Ectodermal cell (in vitro differentiated cells): ENCODE measurements at regions not wholly inside any gene's neighbourhood (a gene's known extent, or its start where the extent isn't known, plus 50 kb on each side); places are given as distances from the start of the nearest gene placed in this dataset.

Source experiments
- H3K27ac ChIP-seq: 2 replicates; pipeline ENCODE4 v1.7.0; 2013; ENCODE audit warnings: mild to moderate bottlenecking, low read depth, low read length; ENCODE audit not compliant: insufficient read depth, poor library complexity, severe bottlenecking
- H3K27me3 ChIP-seq: 2 replicates; pipeline ENCODE4 v1.7.0; 2013; ENCODE audit warnings: mild to moderate bottlenecking, low read length; ENCODE audit not compliant: insufficient read depth, control insufficient read depth, poor library complexity, severe bottlenecking
- H3K36me3 ChIP-seq: one replicate; pipeline ENCODE4 v1.7.0; 2013; ENCODE audit warnings: low read length; ENCODE audit not compliant: control insufficient read depth, insufficient read depth
- H3K4me1 ChIP-seq: one replicate; pipeline ENCODE4 v1.7.0; 2013; ENCODE audit warnings: low read length; ENCODE audit not compliant: control insufficient read depth, insufficient read depth
- H3K4me3 ChIP-seq: 2 replicates; pipeline ENCODE4 v1.7.0; 2013; ENCODE audit warnings: low read depth, low read length, control low read depth; ENCODE audit not compliant: insufficient read depth
- H3K9me3 ChIP-seq: 2 replicates; pipeline ENCODE4 v1.7.0; 2013; ENCODE audit warnings: mild to moderate bottlenecking, low read length, moderate library complexity; ENCODE audit not compliant: control insufficient read depth
- WGBS, 2 experiments: methylation state at CpG; one replicate each; pipeline ENCODE4 v1.1.7; 2013; ENCODE audit warnings: missing lambda C conversion rate in 2 of 2; 5-methylcytosine and 5-hydroxymethylcytosine counted together

DNA sequence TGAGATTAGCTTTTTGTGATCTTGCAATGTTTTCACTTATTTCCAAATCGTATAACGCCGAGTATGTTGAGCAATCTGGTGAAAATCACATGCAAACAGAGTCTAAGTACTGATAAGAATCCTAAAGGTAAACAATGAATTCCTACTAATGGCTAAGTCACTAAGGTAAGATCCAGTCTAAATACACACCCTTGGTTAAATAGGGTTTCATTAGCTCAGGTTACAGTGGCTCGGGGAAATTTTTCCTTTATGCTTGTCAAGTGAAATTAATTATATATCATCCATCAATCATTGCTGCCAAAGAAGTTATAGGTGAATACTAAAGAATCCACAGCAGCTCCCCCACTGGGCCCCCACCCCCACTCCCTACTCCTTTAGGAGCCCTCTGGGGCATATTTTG is 139.3 kb downstream of the SOX2 start:
- Histone ChIP-seq H3K36me3 (no peaks in the 10 kb centered on the region), H3K4me1 (no peaks in the 10 kb centered on the region), H3K27ac (no peak overlapping the region), H3K4me3 (no peak overlapping the region), H3K27me3 (no peaks in the 10 kb centered on the region), H3K9me3 (no peaks in the 10 kb centered on the region)
- WGBS, 2 experiments: 94 to 96% methylated on average over 3 to 4 of the region's 4 CpGs

DNA sequence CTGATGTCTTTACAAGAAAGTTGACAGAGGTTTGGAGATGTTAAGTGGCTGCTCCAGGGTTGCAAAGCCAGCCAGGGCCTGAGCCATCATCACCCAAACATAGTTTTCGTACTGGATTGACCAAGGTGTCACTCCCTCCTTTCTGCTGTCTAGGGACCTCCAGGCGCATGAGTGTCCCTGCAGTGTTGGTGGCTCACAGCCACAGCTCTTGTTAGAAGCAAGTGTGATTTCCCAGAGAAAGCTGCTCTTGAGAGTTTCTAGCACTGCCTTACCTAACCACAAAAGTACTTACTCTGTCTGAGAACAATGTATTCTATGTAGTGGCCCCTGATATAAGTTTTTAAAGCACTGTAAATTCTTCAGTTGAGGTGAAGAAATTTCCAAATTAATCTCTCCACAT is 144.1 kb downstream of the SOX2 start:
- Histone ChIP-seq H3K27ac (no peak overlapping the region), H3K4me3 (no peak overlapping the region), H3K9me3 (no peaks in the 10 kb centered on the region), H3K27me3 (no peaks in the 10 kb centered on the region), H3K36me3 (no peaks in the 10 kb centered on the region), H3K4me1 (no peaks in the 10 kb centered on the region)
- 86 to 89% methylated on average over 2 of the region's 2 CpGs for WGBS, 2 experiments

DNA sequence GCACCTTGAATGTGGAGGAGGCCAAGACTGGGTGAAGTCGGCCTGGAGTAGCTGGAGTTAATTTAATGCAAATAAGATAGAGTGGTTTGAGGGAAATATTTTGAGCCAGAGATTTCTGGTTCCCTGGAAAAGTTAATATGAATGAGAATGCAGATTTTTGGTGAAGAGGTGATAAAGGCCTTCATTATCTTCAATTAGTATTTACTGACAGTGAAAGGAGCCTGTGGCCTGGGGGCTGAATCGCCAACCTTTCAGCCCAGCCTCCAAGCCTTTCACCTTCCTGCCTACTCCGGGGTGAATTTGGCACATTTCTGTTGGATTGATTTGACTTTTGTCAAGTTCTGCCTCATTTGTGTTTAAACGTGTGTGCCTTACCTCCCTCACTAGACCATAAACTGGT is 147.8 kb downstream of the SOX2 start:
- WGBS, 2 experiments: 35 to 37% methylated on average over 3 to 4 of the region's 4 CpGs
- no peaks in the 10 kb centered on the region for H3K9me3 ChIP-seq
- H3K27me3 ChIP-seq: no peaks in the 10 kb centered on the region
- H3K4me3 ChIP-seq: no peak overlapping the region
- no peaks in the 10 kb centered on the region for H3K36me3 ChIP-seq
- H3K27ac ChIP-seq: no peak overlapping the region
- H3K4me1 ChIP-seq: peaks cover 6% of the 10 kb centered on the region

DNA sequence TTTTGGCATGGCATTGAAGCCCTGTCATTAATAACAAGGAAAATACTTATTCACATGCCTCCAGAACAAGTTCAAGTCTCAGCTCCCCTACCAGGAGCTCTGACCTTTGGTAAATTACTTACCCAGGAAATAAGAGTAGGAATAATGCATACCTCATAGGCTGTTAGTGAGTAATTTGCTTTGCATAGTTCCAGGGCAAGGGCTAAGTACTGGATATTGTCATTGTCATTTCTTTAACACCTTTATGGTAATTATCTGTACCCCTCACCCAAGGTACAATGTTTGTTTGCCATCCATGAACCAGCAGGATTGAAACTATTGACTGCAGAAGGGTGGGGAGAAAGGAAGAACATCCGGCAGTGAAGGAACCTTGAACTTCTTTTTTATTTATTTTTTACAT is 148.5 kb downstream of the SOX2 start:
- Histone ChIP-seq H3K4me1 (peaks cover 6% of the 10 kb centered on the region), H3K36me3 (no peaks in the 10 kb centered on the region), H3K27ac (no peak overlapping the region), H3K9me3 (no peaks in the 10 kb centered on the region), H3K4me3 (no peak overlapping the region), H3K27me3 (no peaks in the 10 kb centered on the region)
- WGBS, 2 experiments: no CpG with 5 or more reads among the region's 1 CpG

DNA sequence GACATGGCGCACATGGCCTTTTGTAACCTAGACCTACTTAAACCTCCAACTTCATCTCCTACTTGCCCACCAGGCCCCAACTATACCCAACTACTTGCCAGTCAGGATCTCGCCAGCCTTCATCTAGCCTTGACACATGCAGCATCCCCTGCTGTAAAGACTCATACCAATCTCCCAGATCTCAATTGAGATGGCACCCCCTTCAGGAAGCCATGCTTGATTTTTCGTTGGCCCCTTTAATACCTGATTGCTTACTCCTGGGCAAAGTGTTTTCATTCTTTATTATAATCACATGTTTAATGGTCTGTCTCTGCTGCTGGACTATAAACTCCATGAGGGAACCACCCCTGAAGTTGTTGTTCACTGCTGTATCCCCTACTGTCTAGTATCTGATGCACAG is 150.8 kb downstream of the SOX2 start:
- WGBS, 2 experiments: 69 to 79% methylated on average over 3 of the region's 3 CpGs
- Histone ChIP-seq H3K4me1 (peaks cover 6% of the 10 kb centered on the region), H3K27ac (no peak overlapping the region), H3K27me3 (no peaks in the 10 kb centered on the region), H3K4me3 (no peak overlapping the region), H3K36me3 (no peaks in the 10 kb centered on the region), H3K9me3 (no peaks in the 10 kb centered on the region)

GRCh38 chr3:181868576-181869082 is 156.9 kb downstream of the SOX2 start:
- no peak overlapping the region for H3K4me3 ChIP-seq
- H3K9me3 ChIP-seq: no peaks in the 10 kb centered on the region
- no peaks in the 10 kb centered on the region for H3K4me1 ChIP-seq
- H3K27me3 ChIP-seq: no peaks in the 10 kb centered on the region
- no peak overlapping the region for H3K27ac ChIP-seq
- H3K36me3 ChIP-seq: no peaks in the 10 kb centered on the region
- 91 to 92% methylated on average over 4 of the region's 4 CpGs for WGBS, 2 experiments

DNA sequence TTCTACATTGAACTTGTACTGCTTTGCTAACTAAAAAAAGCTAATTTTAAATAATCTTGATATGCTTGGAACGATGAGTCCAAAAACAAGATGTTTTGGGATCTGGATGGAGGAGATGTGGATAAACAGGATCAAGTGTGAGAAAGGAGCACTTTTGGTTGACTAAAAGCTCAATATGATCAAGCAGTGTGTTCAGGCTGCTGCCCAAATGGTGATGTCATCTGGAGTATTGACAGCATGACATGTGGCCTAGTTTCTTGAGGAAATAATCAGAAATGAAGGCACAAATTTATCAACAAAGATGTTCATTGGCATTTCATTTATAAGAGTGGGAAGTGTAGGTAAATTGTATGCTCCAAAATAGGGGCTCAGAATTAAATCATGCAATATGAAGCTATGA is 161.2 kb downstream of the SOX2 start:
- no peak overlapping the region for H3K27ac ChIP-seq
- H3K27me3 ChIP-seq: no peaks in the 10 kb centered on the region
- H3K9me3 ChIP-seq: no peaks in the 10 kb centered on the region
- H3K36me3 ChIP-seq: no peaks in the 10 kb centered on the region
- H3K4me3 ChIP-seq: no peak overlapping the region
- no peaks in the 10 kb centered on the region for H3K4me1 ChIP-seq
- WGBS, 2 experiments: 86 to 100% methylated on average over 1 of the region's 1 CpG

DNA sequence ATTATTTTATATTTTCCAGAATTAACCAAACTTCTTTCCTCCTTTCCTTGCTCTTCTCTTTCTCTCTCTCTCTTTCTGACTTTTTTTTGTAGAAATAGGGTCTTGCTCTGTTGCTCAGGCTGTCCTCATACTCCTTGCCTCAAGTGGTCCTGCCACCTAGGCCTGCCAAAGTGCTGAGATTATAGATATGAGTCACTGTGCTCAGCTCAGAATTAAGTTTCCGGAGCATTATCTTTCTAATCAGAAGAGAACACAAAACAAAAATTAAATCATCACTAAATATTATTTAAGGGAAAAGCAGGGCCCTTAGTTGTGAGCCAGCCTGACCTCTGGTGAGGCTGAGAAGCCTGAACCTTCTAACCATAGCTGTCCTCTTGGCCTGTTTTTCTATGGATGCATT is 168.2 kb downstream of the SOX2 start:
- 100% methylated on average over 1 of the region's 1 CpG for WGBS, 2 experiments
- peaks cover 7% of the 10 kb centered on the region for H3K4me1 ChIP-seq
- peak overlapping the region; percentile 76 for H3K27ac ChIP-seq
- no peak overlapping the region for H3K4me3 ChIP-seq
- H3K9me3 ChIP-seq: no peaks in the 10 kb centered on the region
- H3K36me3 ChIP-seq: no peaks in the 10 kb centered on the region
- no peaks in the 10 kb centered on the region for H3K27me3 ChIP-seq

DNA sequence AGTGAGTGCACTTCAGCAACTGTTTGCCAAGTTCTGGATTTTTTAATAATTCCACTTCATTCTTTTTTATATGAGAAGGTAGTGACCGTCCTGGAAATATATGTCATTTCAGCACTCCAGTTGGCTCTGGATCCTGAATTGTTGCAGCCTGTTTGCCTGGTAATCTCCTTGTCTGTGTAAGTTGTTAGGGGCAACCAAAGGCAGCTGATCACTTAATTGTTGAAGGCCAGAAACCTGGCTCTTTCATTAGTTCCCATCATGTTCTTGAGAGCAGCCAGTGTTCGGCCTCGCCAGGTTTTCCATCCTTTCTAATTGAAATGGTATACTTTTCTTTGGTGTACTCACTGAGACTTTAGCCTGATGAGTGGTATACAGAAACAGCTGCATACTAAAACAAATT is 168.6 kb downstream of the SOX2 start:
- Histone ChIP-seq H3K9me3 (no peaks in the 10 kb centered on the region), H3K27ac (peak overlapping the region; percentile 76), H3K4me3 (no peak overlapping the region), H3K27me3 (no peaks in the 10 kb centered on the region), H3K4me1 (peaks cover 7% of the 10 kb centered on the region), H3K36me3 (no peaks in the 10 kb centered on the region)
- 36 to 47% methylated on average over 3 of the region's 3 CpGs for WGBS, 2 experiments

DNA sequence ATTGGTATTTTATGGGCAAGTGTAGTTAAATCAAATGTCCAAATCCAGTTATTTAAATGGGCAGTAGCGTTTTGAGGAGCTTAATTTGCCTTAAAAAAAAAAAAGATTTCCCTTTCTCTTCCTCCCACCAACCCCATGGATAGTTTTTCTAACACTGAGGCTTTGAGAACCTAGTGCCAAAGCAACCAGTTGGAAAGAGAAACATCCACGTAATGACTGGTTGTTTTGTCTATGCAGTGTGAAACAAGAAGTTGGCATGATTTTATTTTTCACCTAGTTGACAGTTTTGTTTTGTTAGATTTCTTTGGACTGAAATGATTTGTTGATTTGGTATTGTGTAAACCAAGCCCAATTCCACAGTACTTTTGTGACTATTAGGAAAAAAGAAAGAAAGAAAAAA is 170.0 kb downstream of the SOX2 start:
- Histone ChIP-seq H3K4me3 (no peak overlapping the region), H3K27me3 (no peaks in the 10 kb centered on the region), H3K9me3 (no peaks in the 10 kb centered on the region), H3K27ac (no peak overlapping the region), H3K36me3 (no peaks in the 10 kb centered on the region), H3K4me1 (peaks cover 7% of the 10 kb centered on the region)
- WGBS, 2 experiments: 83 to 100% methylated on average over 1 to 2 of the region's 2 CpGs
